Gastroesophageal sphincter (tissue), 4 donors: ENCODE measurements at regions not wholly inside any gene's neighbourhood (a gene's known extent, or its start where the extent isn't known, plus 50 kb on each side); places are given as distances from the start of the nearest gene placed in this dataset.

ENCODE experiments used
- ATAC-seq: fragments of 150-250 bp; one replicate; pipeline ENCODE4 v1.9.1; 2016; ENCODE audit warnings: mild to moderate bottlenecking, moderate library complexity
- H3K27ac ChIP-seq, 4 donors: fragments of 200-600 bp; sonication (generic) in 3 of 4; 1 replicate in 3 of 4; 2 replicates in 1 of 4; pipeline ENCODE4 v1.5.1; 2016 to 2019
- H3K27me3 ChIP-seq: fragments of 200-600 bp; sonication (generic); one replicate; pipeline ENCODE4 v1.5.1; 2019
- H3K36me3 ChIP-seq, 2 donors: fragments of 200-600 bp; sonication (generic); one replicate each; pipeline ENCODE4 v1.5.1; 2019; ENCODE audit warnings: control low read depth in 1 of 2
- H3K4me1 ChIP-seq, 3 donors: fragments of 200-600 bp; sonication (generic); 1 replicate in 2 of 3; 2 replicates in 1 of 3; pipeline ENCODE4 v1.5.1; 2016 to 2019; ENCODE audit warnings: control low read depth in 2 of 3
- H3K4me3 ChIP-seq, 2 donors: fragments of 200-600 bp; sonication (generic); one replicate each; pipeline ENCODE4 v1.5.1; 2019; ENCODE audit warnings: mild to moderate bottlenecking in 1 of 2, moderate library complexity in 1 of 2
- H3K9me3 ChIP-seq, 3 donors: fragments of 200-600 bp; sonication (generic); one replicate each; pipeline ENCODE4 v1.5.1; 2017 to 2019; ENCODE audit warnings: control low read depth in 2 of 3
- CTCF ChIP-seq, 4 experiments: fragments of 200-600 bp in 2 of 4; fragments of 450-650 bp in 2 of 4; sonication (generic) in 1 of 4; IDR thresholded peaks; one replicate each; pipeline ENCODE4 v1.5.1; 2017 to 2019; ENCODE audit warnings: antibody characterized with exemption in 4 of 4, mild to moderate bottlenecking in 2 of 4, moderate library complexity in 2 of 4
- EP300 ChIP-seq: sonication (generic); formaldehyde crosslinking; IDR thresholded peaks from one replicate; pipeline ENCODE4 v1.6.1; 2017; ENCODE audit warnings: antibody characterized with exemption, mild to moderate bottlenecking
- POLR2A ChIP-seq, 2 donors: fragments of 450-650 bp; IDR thresholded peaks; one replicate each; pipeline ENCODE4 v1.6.1; 2017; ENCODE audit warnings: antibody characterized with exemption in 2 of 2, mild to moderate bottlenecking in 2 of 2, moderate library complexity in 1 of 2
- POLR2AphosphoS5 ChIP-seq: sonication (generic); formaldehyde crosslinking; IDR thresholded peaks from one replicate; pipeline ENCODE4 v1.6.1; 2017; ENCODE audit warnings: antibody characterized with exemption
- WGBS, 2 donors: methylation state at CpG; one replicate each; pipeline ENCODE4 v1.1.5; 2018; ENCODE audit warnings: low coverage in 1 of 2; 5-methylcytosine and 5-hydroxymethylcytosine counted together

GRCh38 chr4:181822005-181822375 is 421.2 kb upstream of the TENM3 start:
- H3K36me3 ChIP-seq = no peaks in the 10 kb centered on the region
- H3K9me3 ChIP-seq = no peaks in the 10 kb centered on the region
- no peak overlapping the region for H3K27ac ChIP-seq
- H3K27me3 ChIP-seq = no peaks in the 10 kb centered on the region
- ATAC-seq = no peak
- H3K4me1 ChIP-seq = no peaks in the 10 kb centered on the region
- H3K4me3 ChIP-seq = no peak overlapping the region
- no peak for TF ChIP-seq POLR2A (IDR thresholded peaks at IDR 0.05)
- no peak for TF ChIP-seq CTCF (IDR thresholded peaks at IDR 0.05)
- no peak for TF ChIP-seq EP300
- TF ChIP-seq POLR2AphosphoS5 = no peak

GRCh38 chr4:181823183-181823582 is 420.0 kb upstream of the TENM3 start:
- Histone ChIP-seq H3K27ac (no peak overlapping the region), H3K4me3 (no peak overlapping the region), H3K36me3 (no peaks in the 10 kb centered on the region), H3K4me1 (no peaks in the 10 kb centered on the region), H3K27me3 (no peaks in the 10 kb centered on the region), H3K9me3 (no peaks in the 10 kb centered on the region)
- no peak for TF ChIP-seq EP300
- TF ChIP-seq POLR2A (IDR thresholded peaks at IDR 0.05) = no peak
- no peak for TF ChIP-seq POLR2AphosphoS5
- TF ChIP-seq CTCF (IDR thresholded peaks at IDR 0.05) = no peak
- 45 to 56% methylated on average over 1 of the region's 1 CpG for WGBS, 2 donors
- ATAC-seq = no peak

- H3K27ac ChIP-seq = no peak overlapping the region
- H3K9me3 ChIP-seq = no peaks in the 10 kb centered on the region
- H3K4me1 ChIP-seq = no peaks in the 10 kb centered on the region
- H3K36me3 ChIP-seq = no peaks in the 10 kb centered on the region
- WGBS, 2 donors = 91 to 97% methylated on average over 3 of the region's 3 CpGs
- no peaks in the 10 kb centered on the region for H3K27me3 ChIP-seq
- no peak for TF ChIP-seq EP300
- no peak for TF ChIP-seq CTCF (IDR thresholded peaks at IDR 0.05)
- TF ChIP-seq POLR2AphosphoS5 = no peak
- no peak for TF ChIP-seq POLR2A (IDR thresholded peaks at IDR 0.05)
- no peak overlapping the region for H3K4me3 ChIP-seq
- ATAC-seq = no peak
Observed at GRCh38 chr4:181823645-181824044, 419.6 kb upstream of the TENM3 start.

GRCh38 chr4:181825564-181825963 is 417.6 kb upstream of the TENM3 start:
- Histone ChIP-seq H3K27me3 (no peaks in the 10 kb centered on the region), H3K9me3 (no peaks in the 10 kb centered on the region), H3K36me3 (no peaks in the 10 kb centered on the region), H3K27ac (no peak overlapping the region), H3K4me3 (no peak overlapping the region), H3K4me1 (no peaks in the 10 kb centered on the region)
- TF ChIP-seq EP300 (no peak), POLR2A (IDR thresholded peaks at IDR 0.05) (no peak), CTCF (IDR thresholded peaks at IDR 0.05) (no peak), POLR2AphosphoS5 (no peak)
- 95 to 100% methylated on average over 2 of the region's 2 CpGs for WGBS, 2 donors
- ATAC-seq = no peak

GRCh38 chr4:181827246-181827645 is 416.0 kb upstream of the TENM3 start:
- Histone ChIP-seq H3K36me3 (no peaks in the 10 kb centered on the region), H3K4me3 (no peak overlapping the region), H3K9me3 (no peaks in the 10 kb centered on the region), H3K4me1 (no peaks in the 10 kb centered on the region), H3K27me3 (no peaks in the 10 kb centered on the region), H3K27ac (no peak overlapping the region)
- 65 to 72% methylated on average over 6 to 8 of the region's 9 CpGs for WGBS, 2 donors
- TF ChIP-seq POLR2A (IDR thresholded peaks at IDR 0.05) (no peak), POLR2AphosphoS5 (no peak), CTCF (IDR thresholded peaks at IDR 0.05) (no peak), EP300 (no peak)
- no peak for ATAC-seq
